ENCODE measurements at regions not wholly inside any gene's neighbourhood (a gene's known extent, or its start where the extent isn't known, plus 50 kb on each side); places are given as distances from the start of the nearest gene placed in this dataset.

GRCh38 chrX:39203427-39203826, 402.2 kb downstream of the MID1IP1 start:
- no peak overlapping the region for H3K27ac ChIP-seq (ENCODE audit: low read depth, low read length)
- no peaks in the 10 kb centered on the region for H3K27me3 ChIP-seq (ENCODE audit: low read length)
- no peaks in the 10 kb centered on the region for H4K20me1 ChIP-seq (ENCODE audit: low read depth, low read length)
- no peaks in the 10 kb centered on the region for H3F3A ChIP-seq (ENCODE audit: insufficient read depth)
- TF ChIP-seq CTCF (IDR thresholded peaks at IDR 0.05; ENCODE audit: insufficient read depth, low read length, poor library complexity, severe bottlenecking): no peak
- TF ChIP-seq EZH2phosphoT487 (conservative IDR thresholded peaks at IDR 0.05; ENCODE audit: low read length): no peak
- no peak overlapping the region for H3K4me3 ChIP-seq (ENCODE audit: insufficient read depth, low read length, poor library complexity, severe bottlenecking)
- no peak overlapping the region for H3K4me2 ChIP-seq (ENCODE audit: low read depth, low read length, poor library complexity, severe bottlenecking)
- H3K36me3 ChIP-seq (ENCODE audit: low read length): no peaks in the 10 kb centered on the region
- no peaks in the 10 kb centered on the region for H3K9me2 ChIP-seq (replicated peaks; ENCODE audit: insufficient read depth, low read length)
- no peak overlapping the region for H3K9ac ChIP-seq (ENCODE audit: low read length)
- no peaks in the 10 kb centered on the region for H3K79me2 ChIP-seq (ENCODE audit: insufficient read depth, low read length)
- no peak overlapping the region for H2AFZ ChIP-seq (ENCODE audit: low read depth, low read length, severe bottlenecking)
- no peaks in the 10 kb centered on the region for H3K9me3 ChIP-seq (ENCODE audit: insufficient read depth, low read length)

- no peaks in the 10 kb centered on the region for H3K9me2 ChIP-seq (replicated peaks; ENCODE audit: insufficient read depth, low read length)
- H3F3A ChIP-seq (ENCODE audit: insufficient read depth): no peaks in the 10 kb centered on the region
- H3K9me3 ChIP-seq (ENCODE audit: insufficient read depth, low read length): no peaks in the 10 kb centered on the region
- no peak overlapping the region for H3K9ac ChIP-seq (ENCODE audit: low read length)
- no peak overlapping the region for H3K27ac ChIP-seq (ENCODE audit: low read depth, low read length)
- TF ChIP-seq CTCF (IDR thresholded peaks at IDR 0.05; ENCODE audit: insufficient read depth, low read length, poor library complexity, severe bottlenecking) (no peak), EZH2phosphoT487 (conservative IDR thresholded peaks at IDR 0.05; ENCODE audit: low read length) (no peak)
- H3K4me2 ChIP-seq (ENCODE audit: low read depth, low read length, poor library complexity, severe bottlenecking): no peak overlapping the region
- H3K36me3 ChIP-seq (ENCODE audit: low read length): no peaks in the 10 kb centered on the region
- no peak overlapping the region for H2AFZ ChIP-seq (ENCODE audit: low read depth, low read length, severe bottlenecking)
- no peak overlapping the region for H3K4me3 ChIP-seq (ENCODE audit: insufficient read depth, low read length, poor library complexity, severe bottlenecking)
- no peaks in the 10 kb centered on the region for H4K20me1 ChIP-seq (ENCODE audit: low read depth, low read length)
- no peaks in the 10 kb centered on the region for H3K79me2 ChIP-seq (ENCODE audit: insufficient read depth, low read length)
- H3K27me3 ChIP-seq (ENCODE audit: low read length): no peaks in the 10 kb centered on the region
Observed at GRCh38 chrX:39204353-39204752, 403.1 kb downstream of the MID1IP1 start.

- H3K36me3 ChIP-seq (ENCODE audit: low read length): no peaks in the 10 kb centered on the region
- H3K4me3 ChIP-seq (ENCODE audit: insufficient read depth, low read length, poor library complexity, severe bottlenecking): no peak overlapping the region
- H2AFZ ChIP-seq (ENCODE audit: low read depth, low read length, severe bottlenecking): no peak overlapping the region
- TF ChIP-seq CTCF (IDR thresholded peaks at IDR 0.05; ENCODE audit: insufficient read depth, low read length, poor library complexity, severe bottlenecking) (no peak), EZH2phosphoT487 (conservative IDR thresholded peaks at IDR 0.05; ENCODE audit: low read length) (no peak)
- no peaks in the 10 kb centered on the region for H3K79me2 ChIP-seq (ENCODE audit: insufficient read depth, low read length)
- no peaks in the 10 kb centered on the region for H3K27me3 ChIP-seq (ENCODE audit: low read length)
- H4K20me1 ChIP-seq (ENCODE audit: low read depth, low read length): no peaks in the 10 kb centered on the region
- H3K9me2 ChIP-seq (replicated peaks; ENCODE audit: insufficient read depth, low read length): no peaks in the 10 kb centered on the region
- H3F3A ChIP-seq (ENCODE audit: insufficient read depth): no peaks in the 10 kb centered on the region
- H3K9ac ChIP-seq (ENCODE audit: low read length): no peak overlapping the region
- H3K4me2 ChIP-seq (ENCODE audit: low read depth, low read length, poor library complexity, severe bottlenecking): no peak overlapping the region
- no peaks in the 10 kb centered on the region for H3K9me3 ChIP-seq (ENCODE audit: insufficient read depth, low read length)
- no peak overlapping the region for H3K27ac ChIP-seq (ENCODE audit: low read depth, low read length)
Observed at GRCh38 chrX:39204945-39205344, 403.7 kb downstream of the MID1IP1 start.
